NCI-H82 treated with DMSO at 0.1 percent for 48 hours (cell line): ENCODE measurements at regions not wholly inside any gene's neighbourhood (a gene's known extent, or its start where the extent isn't known, plus 50 kb on each side); places are given as distances from the start of the nearest gene placed in this dataset.

ENCODE experiments used
- DNase-seq: peaks from one replicate; lab custom pipeline; 2025; ENCODE audit not compliant: unreplicated experiment; lab: John Stamatoyannopoulos, UW

GRCh38 chr13:103731959-103732358, 665.7 kb upstream of the SLC10A2 start:
- no peak for DNase-seq

- no peak for DNase-seq
Observed at GRCh38 chr13:103730407-103730806, 664.2 kb upstream of the SLC10A2 start.

- DNase-seq: no peak
Observed at GRCh38 chr13:103726808-103727207, 660.6 kb upstream of the SLC10A2 start.

GRCh38 chr13:103716718-103717117, 650.5 kb upstream of the SLC10A2 start:
- no peak for DNase-seq

- DNase-seq: no peak
Observed at GRCh38 chr13:103715335-103715734, 649.1 kb upstream of the SLC10A2 start.

GRCh38 chr13:103703246-103703645, 637.0 kb upstream of the SLC10A2 start:
- DNase-seq: no peak

- DNase-seq: no peak
Observed at GRCh38 chr13:103698000-103698399, 631.8 kb upstream of the SLC10A2 start.

- no peak for DNase-seq
Observed at GRCh38 chr13:103695320-103695719, 629.1 kb upstream of the SLC10A2 start.

- DNase-seq: no peak
Observed at GRCh38 chr13:103694471-103694870, 628.3 kb upstream of the SLC10A2 start.

GRCh38 chr13:103694033-103694432, 627.8 kb upstream of the SLC10A2 start:
- DNase-seq: no peak

- DNase-seq: no peak
Observed at GRCh38 chr13:103692442-103692841, 626.2 kb upstream of the SLC10A2 start.

GRCh38 chr13:103676329-103676728, 610.1 kb upstream of the SLC10A2 start:
- no peak for DNase-seq

GRCh38 chr13:103671547-103671946, 605.3 kb upstream of the SLC10A2 start:
- no peak for DNase-seq

- DNase-seq: no peak
Observed at GRCh38 chr13:103663996-103664395, 597.8 kb upstream of the SLC10A2 start.

GRCh38 chr13:103656311-103656710, 590.1 kb upstream of the SLC10A2 start:
- DNase-seq: no peak

GRCh38 chr13:103640606-103641005, 574.4 kb upstream of the SLC10A2 start:
- DNase-seq: no peak

GRCh38 chr13:103639326-103639725, 573.1 kb upstream of the SLC10A2 start:
- no peak for DNase-seq

- peak; percentile 21 for DNase-seq
Observed at GRCh38 chr13:103638706-103639105, 572.5 kb upstream of the SLC10A2 start.

- no peak for DNase-seq
Observed at GRCh38 chr13:103634066-103634465, 567.8 kb upstream of the SLC10A2 start.

GRCh38 chr13:103625194-103625593, 559.0 kb upstream of the SLC10A2 start:
- no peak for DNase-seq

- DNase-seq: no peak
Observed at GRCh38 chr13:103618151-103618550, 551.9 kb upstream of the SLC10A2 start.

- DNase-seq: no peak
Observed at GRCh38 chr13:103615771-103616170, 549.6 kb upstream of the SLC10A2 start.

GRCh38 chr13:103614761-103615160, 548.5 kb upstream of the SLC10A2 start:
- no peak for DNase-seq

- DNase-seq: no peak
Observed at GRCh38 chr13:103607995-103608394, 541.8 kb upstream of the SLC10A2 start.
